Naive B cell (primary cell): ENCODE measurements at regions not wholly inside any gene's neighbourhood (a gene's known extent, or its start where the extent isn't known, plus 50 kb on each side); places are given as distances from the start of the nearest gene placed in this dataset.
"Not testable (repeated sequence)": the region's sequence is repeated elsewhere in the genome, so short reads cannot be mapped to it uniquely, and the experiment has no call there.

Source experiments
- ATAC-seq, 2 donors: fragments of 150-1000 bp; cut with Tn5 transposase; 2 replicates each; pipeline ENCODE4 v1.10.0; 2021; ENCODE audit warnings: low read depth in 2 of 2, mild to moderate bottlenecking in 2 of 2, moderate library complexity in 2 of 2
- DNase-seq: peaks from one replicate; pipeline ENCODE4 v3.0.0; 2022
- H3K27ac Mint-ChIP-seq, 6 donors: one replicate each; pipeline ENCODE4 v1.8.0; 2020 to 2022; ENCODE audit warnings: mild to moderate bottlenecking in 6 of 6, mixed read lengths in 6 of 6, moderate library complexity in 5 of 6, inconsistent platforms in 2 of 6
- H3K27me3 Mint-ChIP-seq, 3 donors: one replicate each; pipeline ENCODE4 v1.8.0; 2021 to 2022; ENCODE audit warnings: mixed read lengths in 3 of 3, mild to moderate bottlenecking in 1 of 3
- H3K36me3 Mint-ChIP-seq, 2 donors: one replicate each; pipeline ENCODE4 v1.8.0; 2020 to 2022; ENCODE audit warnings: mixed read lengths in 2 of 2, inconsistent platforms in 1 of 2, mild to moderate bottlenecking in 1 of 2
- H3K4me1 Mint-ChIP-seq, 3 donors: one replicate each; pipeline ENCODE4 v1.8.0; 2020 to 2022; ENCODE audit warnings: mixed read lengths in 3 of 3, inconsistent platforms in 1 of 3, mild to moderate bottlenecking in 1 of 3, moderate library complexity in 1 of 3
- H3K4me3 Mint-ChIP-seq, 8 donors: one replicate each; pipeline ENCODE4 v1.8.0; 2020 to 2022; ENCODE audit warnings: mild to moderate bottlenecking in 8 of 8, mixed read lengths in 8 of 8, moderate library complexity in 8 of 8, inconsistent platforms in 2 of 8
- H3K9me3 Mint-ChIP-seq, 7 donors: one replicate each; pipeline ENCODE4 v1.8.0; 2020 to 2022; ENCODE audit warnings: mixed read lengths in 7 of 7, mild to moderate bottlenecking in 5 of 7, inconsistent platforms in 2 of 7, moderate library complexity in 1 of 7

DNA sequence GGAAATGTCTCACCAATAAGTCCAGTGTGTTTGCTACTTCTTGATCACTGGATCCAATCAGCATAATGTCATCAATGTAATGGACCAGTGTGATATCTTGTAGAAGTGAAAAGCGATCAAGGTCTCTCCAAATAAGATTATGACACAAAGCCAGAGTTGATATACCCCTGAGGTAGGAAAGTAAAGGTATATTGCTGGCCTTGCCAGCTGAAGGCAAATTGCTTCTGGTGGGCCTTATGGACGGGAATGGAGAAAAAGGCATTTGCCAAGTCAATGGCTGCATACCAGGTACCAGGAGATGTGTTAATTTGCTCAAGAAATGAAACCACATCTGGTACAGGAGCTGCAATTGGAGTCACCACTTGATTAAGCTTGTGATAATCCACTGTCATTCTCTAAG, 158.5 kb downstream of the CYP26A1 start:
- not testable (repeated sequence) for H3K4me3 Mint-ChIP-seq
- peaks cover 0 to 18% (median 17%) of the 10 kb centered on the region in 3 donors for H3K27me3 Mint-ChIP-seq

DNA sequence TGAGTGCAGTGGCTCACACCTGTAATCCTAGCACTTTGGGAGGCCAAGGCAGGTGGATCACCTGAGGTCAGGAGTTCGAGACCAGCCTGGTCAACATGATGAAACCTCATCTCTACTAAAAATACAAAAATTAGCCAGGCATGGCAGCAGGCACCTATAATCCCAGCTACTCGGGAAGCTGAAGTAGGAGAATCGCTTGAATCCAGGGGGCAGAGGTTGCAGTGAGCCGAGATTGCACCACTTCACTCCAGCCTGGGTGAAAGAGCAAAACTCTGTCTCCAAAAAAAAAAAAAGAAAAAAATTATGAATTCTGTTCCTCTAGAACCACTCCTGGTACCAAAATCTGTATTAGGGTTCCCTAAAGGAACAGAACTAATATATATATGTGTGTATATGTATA, 161.2 kb downstream of the CYP26A1 start:
- peaks cover 5 to 16% (median 6%) of the 10 kb centered on the region in 3 donors for H3K27me3 Mint-ChIP-seq
- ATAC-seq, H3K9me3 Mint-ChIP-seq, H3K4me3 Mint-ChIP-seq, DNase-seq, H3K4me1 Mint-ChIP-seq, H3K36me3 Mint-ChIP-seq, H3K27ac Mint-ChIP-seq: not testable (repeated sequence)

More for the DNA sequence above, 158.5 kb downstream of the CYP26A1 start:
- not testable (repeated sequence) for H3K36me3 Mint-ChIP-seq, H3K9me3 Mint-ChIP-seq, H3K4me1 Mint-ChIP-seq, ATAC-seq, DNase-seq, H3K27ac Mint-ChIP-seq

- peaks cover 5 to 12% (median 6%) of the 10 kb centered on the region in 3 donors for H3K27me3 Mint-ChIP-seq
- H3K27ac Mint-ChIP-seq: no peak overlapping the region
- ATAC-seq (no peak), DNase-seq (no peak)
- H3K4me1 Mint-ChIP-seq: peaks cover 0 to 2% (median 0%) of the 10 kb centered on the region in 3 donors
- no peaks in the 10 kb centered on the region for H3K36me3 Mint-ChIP-seq
- peaks cover 0 to 2% (median 0%) of the 10 kb centered on the region in 7 donors for H3K9me3 Mint-ChIP-seq
- no peak overlapping the region for H3K4me3 Mint-ChIP-seq
Measured at GRCh38 chr10:93235686-93236085, 162.0 kb downstream of the CYP26A1 start.

GRCh38 chr10:93236393-93237040, 162.8 kb downstream of the CYP26A1 start:
- Mint-ChIP-seq H3K36me3 (no peaks in the 10 kb centered on the region), H3K27me3 (peaks cover 5 to 12% (median 6%) of the 10 kb centered on the region in 3 donors), H3K4me1 (peaks cover 0 to 2% (median 0%) of the 10 kb centered on the region in 3 donors), H3K27ac (no peak overlapping the region), H3K9me3 (peaks cover 0 to 2% (median 0%) of the 10 kb centered on the region in 7 donors), H3K4me3 (no peak overlapping the region)
- ATAC-seq: no peak
- DNase-seq: no peak

DNA sequence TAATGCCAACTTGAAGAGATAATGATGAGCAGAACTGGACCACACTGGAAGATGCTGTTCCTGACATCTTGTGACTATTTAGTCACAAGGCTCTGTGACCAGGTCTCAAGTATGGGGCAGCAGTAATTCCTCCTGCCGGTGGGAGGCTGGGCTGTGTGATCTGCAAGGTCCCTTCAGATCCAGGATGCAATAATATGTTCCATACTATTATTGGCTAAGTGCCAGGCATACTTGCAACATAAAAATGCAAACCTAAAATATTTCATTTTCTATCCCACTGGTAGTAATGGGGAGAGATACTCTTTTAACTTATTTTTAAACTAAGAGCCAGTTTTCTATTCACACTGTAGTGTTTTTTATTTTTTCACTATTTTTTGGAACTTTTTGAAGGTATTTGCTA, 171.5 kb downstream of the CYP26A1 start:
- Mint-ChIP-seq H3K9me3 (peaks cover 0 to 3% (median 0%) of the 10 kb centered on the region in 7 donors), H3K27ac (no peak overlapping the region), H3K27me3 (peaks cover 10 to 27% (median 19%) of the 10 kb centered on the region in 3 donors), H3K36me3 (no peaks in the 10 kb centered on the region), H3K4me1 (no peaks in the 10 kb centered on the region), H3K4me3 (no peak overlapping the region)
- ATAC-seq: no peak
- no peak for DNase-seq

GRCh38 chr10:93245779-93246178, 172.1 kb downstream of the CYP26A1 start:
- Mint-ChIP-seq H3K9me3 (peaks cover 0 to 3% (median 0%) of the 10 kb centered on the region in 7 donors), H3K4me3 (no peak overlapping the region), H3K27me3 (peaks cover 10 to 27% (median 16%) of the 10 kb centered on the region in 3 donors), H3K36me3 (no peaks in the 10 kb centered on the region), H3K27ac (no peak overlapping the region), H3K4me1 (no peaks in the 10 kb centered on the region)
- DNase-seq (no peak), ATAC-seq (no peak)

- no peak for DNase-seq
- Mint-ChIP-seq H3K27me3 (peaks cover 10 to 27% (median 16%) of the 10 kb centered on the region in 3 donors), H3K4me3 (no peak overlapping the region), H3K36me3 (no peaks in the 10 kb centered on the region), H3K4me1 (no peaks in the 10 kb centered on the region), H3K27ac (peak overlapping the region in 1 of 6 donors; percentile 3), H3K9me3 (peaks cover 0 to 3% (median 0%) of the 10 kb centered on the region in 7 donors)
- no peak for ATAC-seq
Measured at GRCh38 chr10:93248583-93249227, 175.0 kb downstream of the CYP26A1 start.

DNA sequence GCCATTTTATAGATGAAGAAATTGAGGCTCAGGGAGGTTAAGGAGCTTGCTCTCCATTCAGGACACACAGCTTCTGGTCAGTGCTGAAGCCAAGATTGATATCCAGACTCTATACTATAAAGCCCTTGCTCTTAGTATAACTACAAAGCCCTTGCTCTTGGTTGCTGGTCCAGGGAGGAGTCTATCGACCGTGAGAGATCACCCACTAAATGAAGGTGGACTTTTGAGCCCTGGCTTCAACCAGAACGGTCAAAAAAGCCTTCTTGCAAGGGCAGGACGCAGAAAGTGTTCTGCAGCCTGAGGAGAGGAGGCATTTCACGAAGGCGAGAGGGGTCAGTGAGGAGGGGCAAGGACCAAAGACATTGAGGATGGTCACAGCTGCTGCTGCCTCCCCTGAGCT, 176.3 kb downstream of the CYP26A1 start:
- DNase-seq (no peak), ATAC-seq (no peak)
- Mint-ChIP-seq H3K4me1 (no peaks in the 10 kb centered on the region), H3K27me3 (peaks cover 10 to 18% (median 10%) of the 10 kb centered on the region in 3 donors), H3K27ac (no peak overlapping the region), H3K9me3 (peaks cover 0 to 2% (median 0%) of the 10 kb centered on the region in 7 donors), H3K36me3 (no peaks in the 10 kb centered on the region), H3K4me3 (no peak overlapping the region)

GRCh38 chr10:93254180-93254853, 180.6 kb downstream of the CYP26A1 start:
- Mint-ChIP-seq H3K4me1 (no peaks in the 10 kb centered on the region), H3K36me3 (no peaks in the 10 kb centered on the region), H3K4me3 (no peak overlapping the region), H3K27me3 (peaks cover 0 to 3% (median 0%) of the 10 kb centered on the region in 3 donors), H3K9me3 (no peaks in the 10 kb centered on the region), H3K27ac (no peak overlapping the region)
- no peak for DNase-seq
- no peak for ATAC-seq

DNA sequence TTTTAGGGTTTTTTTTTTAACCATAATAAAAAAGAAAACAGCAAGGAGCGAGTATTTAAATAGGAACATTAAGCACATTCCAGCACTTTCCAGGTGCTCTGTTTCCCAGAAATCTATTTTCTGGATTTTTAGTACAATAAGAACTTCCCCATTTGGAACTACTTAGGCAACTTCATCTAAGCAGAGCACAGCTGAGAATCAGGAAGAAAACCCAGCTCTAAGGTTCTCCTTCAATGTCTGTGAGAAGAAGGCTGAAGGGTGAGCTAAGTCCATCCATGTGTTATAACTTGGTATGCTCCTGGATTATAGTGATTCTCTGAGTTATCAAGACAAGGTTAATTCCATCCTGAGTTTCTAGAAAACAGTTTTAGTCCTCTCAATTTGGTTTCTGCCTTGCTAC, 181.9 kb downstream of the CYP26A1 start:
- no peak for DNase-seq
- no peaks in the 10 kb centered on the region for H3K36me3 Mint-ChIP-seq
- H3K27ac Mint-ChIP-seq: no peak overlapping the region
- no peaks in the 10 kb centered on the region for H3K4me1 Mint-ChIP-seq
- H3K27me3 Mint-ChIP-seq: no peaks in the 10 kb centered on the region
- no peaks in the 10 kb centered on the region for H3K9me3 Mint-ChIP-seq
- no peak overlapping the region for H3K4me3 Mint-ChIP-seq
- no peak for ATAC-seq
